HTERT RPE-1 (cell line): ENCODE measurements at regions not wholly inside any gene's neighbourhood (a gene's known extent, or its start where the extent isn't known, plus 50 kb on each side); places are given as distances from the start of the nearest gene placed in this dataset.

Experiments used
- in situ Hi-C: fragments of 300-500 bp; cut with MboI; formaldehyde crosslinking; loops from 4 replicates; pipeline ENCODE4 v1.14.3; 2020; ENCODE audit warnings: low sequenced_read_pairs

DNA sequence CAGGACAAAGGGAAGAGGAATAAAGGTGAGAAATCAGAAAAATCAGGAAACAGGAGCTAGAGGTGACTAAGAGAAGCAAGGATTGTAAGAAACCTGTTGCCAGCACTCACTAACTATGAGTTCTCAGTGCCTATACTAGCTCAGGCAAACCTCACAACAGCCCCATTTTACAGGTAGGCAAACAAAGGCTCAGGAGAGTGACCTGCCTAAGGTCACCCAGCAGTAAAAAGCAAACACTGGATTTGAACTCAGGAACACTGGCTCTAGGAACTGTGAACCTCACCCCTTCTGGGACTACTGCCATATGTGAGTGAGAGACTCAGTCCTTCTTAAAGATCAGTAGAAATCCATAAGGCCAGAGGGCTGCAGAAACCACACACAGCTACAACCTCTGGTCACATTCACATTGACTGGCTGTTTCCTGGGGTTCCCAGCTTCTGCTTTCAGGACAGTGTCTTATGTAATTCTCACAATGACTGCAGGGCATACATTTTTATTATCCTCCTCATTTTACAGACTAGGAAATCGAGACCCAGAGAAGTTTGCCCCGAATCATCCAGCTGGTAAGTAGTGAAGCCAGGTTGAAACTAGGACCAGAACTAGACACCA is 80.7 kb upstream of the MAFB start:
- in situ Hi-C loops: no loop called here

DNA sequence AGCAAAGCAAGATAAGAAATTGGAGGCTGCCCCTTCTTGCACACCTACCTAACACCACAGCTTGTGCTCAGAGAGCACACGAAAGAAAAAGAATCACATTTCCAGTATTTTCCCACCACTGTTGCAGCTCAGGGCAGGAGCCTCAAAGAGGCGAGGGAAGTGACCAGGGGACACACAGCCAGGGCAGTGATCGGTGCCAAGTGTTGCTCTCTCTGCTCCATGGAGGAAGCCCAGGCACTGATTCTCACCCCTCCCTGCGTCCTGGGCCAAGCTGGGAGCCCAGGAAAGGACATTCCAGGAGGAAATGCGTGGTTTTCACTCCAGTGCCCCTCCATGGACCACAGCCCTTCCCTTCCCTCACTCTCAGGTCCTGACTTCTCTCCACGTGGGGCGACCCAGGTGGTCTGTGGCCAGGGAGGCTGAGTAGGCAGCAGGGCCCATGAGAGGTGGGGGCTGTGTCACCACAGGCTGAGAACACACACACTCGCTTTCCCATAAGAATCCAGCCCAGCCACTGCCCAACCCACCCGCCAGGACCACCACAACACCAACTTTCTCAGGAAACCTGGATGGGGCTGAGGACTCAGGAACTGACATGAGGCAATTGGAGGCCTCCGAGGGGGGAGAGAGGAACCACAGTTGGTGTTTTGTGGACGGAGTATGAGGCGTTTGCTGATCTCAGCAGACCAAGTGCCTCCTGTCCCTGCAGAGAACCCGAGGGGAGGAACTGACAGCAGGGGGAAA is 81.7 kb upstream of the MAFB start:
- in situ Hi-C loops: no loop called here

DNA sequence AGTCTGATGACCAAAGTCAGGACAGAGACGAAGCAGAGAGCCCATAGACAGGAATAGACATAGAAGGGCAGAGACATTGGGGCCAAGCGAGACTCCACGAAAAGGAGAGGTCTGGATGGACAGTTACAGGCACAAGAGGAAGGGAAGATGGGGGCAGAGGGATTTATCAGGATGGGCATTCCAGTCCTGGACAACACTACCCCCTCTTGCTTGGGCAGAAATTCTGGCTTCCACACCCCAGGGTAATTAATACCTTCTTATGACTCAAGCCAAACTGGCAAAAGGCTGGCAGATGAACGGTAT is 82.2 kb upstream of the MAFB start:
- in situ Hi-C loops: no loop called here

DNA sequence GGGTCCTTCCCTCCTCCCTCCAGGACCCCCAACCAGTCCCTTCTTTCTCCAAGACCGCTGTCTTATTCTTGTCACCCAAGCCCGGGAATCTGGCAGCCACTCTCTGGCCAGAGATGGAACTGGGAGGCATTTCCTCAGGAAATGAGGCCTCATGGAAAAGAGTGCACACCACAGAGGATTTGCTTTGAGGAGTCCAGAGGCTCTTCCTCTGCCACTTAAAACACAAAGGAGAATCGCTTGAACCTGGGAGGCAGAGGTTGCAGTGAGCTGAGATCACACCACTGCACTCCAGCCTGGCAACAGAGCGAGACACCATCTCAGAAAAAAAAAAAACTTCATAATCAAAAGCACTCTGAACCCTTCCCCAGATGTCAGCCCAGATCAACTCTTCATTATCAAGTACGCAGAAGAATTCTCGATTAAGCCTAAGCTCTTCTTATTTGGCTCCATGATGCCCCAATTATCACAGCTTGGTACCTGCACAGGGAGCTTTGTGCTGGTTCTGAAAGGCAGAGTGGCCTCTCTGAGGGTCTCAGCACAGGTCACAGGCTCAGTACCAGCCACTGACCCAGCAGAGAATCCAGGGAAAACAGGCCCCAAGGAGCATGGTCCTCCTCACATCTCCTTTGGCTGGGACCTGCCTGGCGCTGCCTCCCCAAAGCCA is 82.9 kb upstream of the MAFB start:
- in situ Hi-C loops: no loop called here

DNA sequence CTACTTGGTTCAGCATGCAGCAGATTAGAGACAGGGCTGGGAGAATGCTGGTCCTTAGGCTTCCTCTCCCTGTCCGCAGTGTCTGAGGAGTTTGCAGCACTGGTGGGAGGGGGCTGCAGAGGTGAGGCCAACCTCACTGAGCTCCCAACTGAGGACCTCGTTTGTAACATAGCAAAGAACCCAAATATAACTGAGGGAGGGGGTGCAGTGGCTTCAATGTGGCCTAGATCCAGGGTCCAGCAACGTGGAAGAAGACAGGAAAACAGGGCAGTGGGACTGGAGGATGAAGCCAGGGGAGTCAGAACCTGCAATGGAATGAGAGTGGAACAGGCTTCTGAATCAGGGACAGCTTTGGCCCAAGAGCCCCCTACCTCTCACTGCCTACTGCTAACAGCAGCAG is 84.3 kb upstream of the MAFB start:
- in situ Hi-C loops: no loop called here

DNA sequence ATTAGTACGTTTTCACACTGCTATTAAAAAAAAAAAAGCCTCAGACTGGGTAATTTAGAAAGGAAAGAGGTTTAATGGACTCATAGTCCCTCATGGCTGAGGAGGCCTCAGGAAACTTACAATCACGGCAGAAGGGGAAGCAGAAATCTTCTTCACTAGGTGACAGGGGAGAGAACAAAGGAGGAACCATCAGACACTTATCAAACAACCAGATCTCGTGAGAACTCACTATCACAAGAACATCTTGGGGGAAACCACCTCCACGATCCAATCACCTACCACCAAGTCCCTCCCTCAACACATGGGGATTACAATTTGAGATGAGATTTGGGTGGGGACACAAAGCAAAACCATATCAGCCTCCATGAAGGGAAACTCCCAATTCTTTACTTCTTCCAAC is 85.2 kb upstream of the MAFB start:
- in situ Hi-C loops: no loop called here

DNA sequence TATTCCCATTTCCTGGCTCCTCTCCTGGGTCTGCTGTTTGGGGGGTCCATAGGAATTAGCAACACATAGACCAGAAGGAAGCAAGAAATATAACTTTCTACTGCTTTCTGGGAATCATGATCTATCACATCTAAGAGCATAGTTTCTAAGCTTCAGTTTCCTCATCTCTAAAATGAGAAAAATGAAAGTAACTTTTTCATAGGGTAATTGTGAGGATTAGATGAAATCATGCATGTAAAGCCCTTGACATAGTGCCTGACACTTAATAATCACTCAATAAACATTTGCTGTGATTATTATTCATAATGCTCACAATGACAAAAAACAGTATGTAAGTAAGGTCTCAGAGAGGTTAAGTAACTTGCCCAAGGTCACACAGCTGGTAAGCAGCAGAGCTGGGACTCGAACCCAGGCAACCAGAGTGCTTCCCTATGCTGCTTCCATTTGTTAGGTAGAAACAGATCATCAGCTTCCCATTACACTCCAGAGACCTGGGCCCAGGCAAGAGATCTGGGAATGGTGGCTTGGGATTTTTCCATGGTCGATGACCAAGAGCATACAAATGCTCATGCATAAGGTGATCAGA is 86.6 kb upstream of the MAFB start:
- in situ Hi-C loops: no loop called here

DNA sequence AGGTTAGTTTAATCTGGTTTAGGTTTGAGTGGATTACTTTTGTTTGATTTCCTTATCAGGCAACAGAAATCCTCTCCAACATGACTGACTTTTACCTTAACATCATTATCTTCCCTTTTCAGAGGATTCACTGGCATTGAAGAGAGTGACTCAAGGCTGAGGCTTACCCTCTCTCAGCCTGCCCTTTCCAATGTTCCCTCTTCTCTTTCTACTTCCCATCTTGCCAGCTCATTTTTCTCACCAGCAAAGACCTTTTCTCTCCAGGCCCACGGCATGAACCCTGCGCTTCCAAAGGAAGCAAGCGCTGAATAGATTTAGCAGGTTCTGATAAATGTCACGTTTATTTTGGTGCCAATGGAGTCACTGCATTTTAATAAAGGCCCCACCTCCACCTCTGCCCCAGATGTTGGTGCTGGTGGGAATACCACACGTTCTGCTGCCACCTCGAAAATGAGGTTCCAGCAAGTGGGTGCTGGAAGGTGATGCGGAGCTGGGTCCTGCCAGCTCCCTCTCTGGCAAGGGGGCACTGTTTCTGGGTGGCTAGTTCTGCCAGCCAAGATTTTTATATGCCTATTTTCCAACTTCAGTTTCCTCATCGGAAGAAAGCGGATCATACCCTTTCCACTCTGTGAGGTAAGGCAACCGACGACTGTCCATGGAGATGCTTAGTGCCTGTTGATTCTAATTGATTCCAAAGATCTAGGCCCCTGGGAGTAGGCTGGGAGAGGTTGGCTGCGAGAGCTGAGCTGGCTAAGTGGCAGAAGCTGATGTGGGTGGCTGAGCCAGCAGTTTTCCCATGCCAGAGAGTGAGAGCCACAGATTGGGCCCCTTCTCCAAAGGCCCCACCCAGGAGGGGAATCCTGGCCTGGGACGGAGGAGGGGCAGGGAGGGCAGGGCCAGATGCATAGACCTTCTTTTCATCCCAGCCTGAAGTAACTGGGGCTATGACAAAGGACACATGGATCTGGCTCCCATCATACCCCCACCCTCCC is 87.7 kb upstream of the MAFB start:
- in situ Hi-C loops: no loop called here

DNA sequence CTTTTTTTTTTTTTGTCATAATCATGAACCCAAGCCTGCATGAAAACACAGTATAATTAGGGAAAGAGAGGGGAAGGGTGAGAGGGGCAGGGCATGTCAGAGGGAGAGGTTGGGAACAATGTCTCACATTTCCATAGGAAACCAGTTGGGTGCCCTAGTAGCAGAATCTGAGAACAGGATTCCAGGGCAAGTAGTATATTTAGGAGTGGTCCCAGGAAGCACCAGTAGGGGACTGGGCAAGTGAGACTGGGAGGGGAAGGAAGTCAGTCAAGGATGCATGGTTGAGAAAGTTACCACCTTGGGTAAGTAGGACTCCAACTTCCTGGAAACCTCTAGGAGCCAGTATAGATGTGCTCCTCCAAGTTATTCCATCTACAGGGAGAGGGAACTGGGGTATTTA is 88.6 kb upstream of the MAFB start:
- in situ Hi-C loops: no loop called here

DNA sequence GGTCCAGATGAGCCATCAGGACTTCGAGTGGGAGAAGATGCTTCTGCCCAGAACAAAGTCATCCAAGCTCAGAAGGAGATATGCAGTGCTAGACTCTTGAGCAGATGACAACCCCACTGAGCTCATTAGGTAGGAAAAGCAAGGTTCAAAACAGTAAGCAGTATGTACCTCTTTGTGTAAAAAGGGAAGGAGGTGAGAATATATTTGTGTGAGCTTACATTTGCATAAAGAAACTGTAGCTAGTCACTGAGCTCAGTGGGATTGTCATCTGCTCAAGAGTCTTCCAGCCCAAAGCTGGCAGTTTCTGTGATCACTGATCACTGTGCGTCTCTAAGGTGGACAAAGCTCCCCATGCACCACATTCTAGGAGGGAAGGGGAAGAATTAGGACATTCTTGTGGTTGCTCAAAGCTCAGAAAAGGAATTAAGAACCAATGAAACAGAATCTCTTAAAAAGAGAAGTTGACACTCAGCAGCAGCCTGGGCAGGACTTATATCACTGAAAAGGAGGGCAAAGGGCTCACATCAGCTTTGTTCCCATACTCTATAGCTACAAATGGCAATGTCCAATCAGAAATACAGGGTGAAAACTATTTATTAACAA is 90.0 kb upstream of the MAFB start:
- in situ Hi-C loops: no loop called here

DNA sequence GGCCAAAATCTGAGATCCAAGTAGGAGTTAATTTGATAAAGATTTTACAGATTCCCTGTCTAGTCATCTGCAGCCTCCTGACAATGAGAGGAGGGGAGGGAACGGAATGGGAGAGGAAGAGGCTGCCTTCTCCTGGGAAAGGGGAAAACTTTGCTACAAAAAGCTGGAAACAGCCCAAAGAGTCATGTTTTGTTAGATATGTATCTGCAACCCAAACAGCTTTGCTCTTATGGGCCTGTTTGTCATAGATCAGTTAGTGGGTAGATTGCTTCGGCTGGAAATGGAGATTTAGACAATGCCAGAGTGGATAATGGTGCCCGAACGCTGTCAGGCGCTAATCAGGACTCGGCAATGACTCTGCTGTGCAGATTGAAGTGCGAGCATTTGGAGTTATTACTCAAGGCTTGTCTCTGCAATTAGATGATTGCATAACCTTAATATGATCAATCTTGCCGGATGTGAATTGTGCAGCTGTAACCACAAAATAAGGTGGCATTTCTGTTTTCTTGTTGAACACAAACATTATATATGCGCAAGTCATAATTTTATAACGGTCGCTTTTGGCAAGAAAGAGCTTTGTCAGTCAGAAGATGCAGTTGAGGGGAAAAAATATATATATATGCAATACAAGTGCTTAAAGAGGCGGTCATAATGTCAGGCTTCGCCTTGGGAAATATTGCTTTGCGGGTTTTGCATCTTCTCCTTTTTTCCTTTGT is 92.4 kb upstream of the MAFB start:
- in situ Hi-C loops: no loop called here

DNA sequence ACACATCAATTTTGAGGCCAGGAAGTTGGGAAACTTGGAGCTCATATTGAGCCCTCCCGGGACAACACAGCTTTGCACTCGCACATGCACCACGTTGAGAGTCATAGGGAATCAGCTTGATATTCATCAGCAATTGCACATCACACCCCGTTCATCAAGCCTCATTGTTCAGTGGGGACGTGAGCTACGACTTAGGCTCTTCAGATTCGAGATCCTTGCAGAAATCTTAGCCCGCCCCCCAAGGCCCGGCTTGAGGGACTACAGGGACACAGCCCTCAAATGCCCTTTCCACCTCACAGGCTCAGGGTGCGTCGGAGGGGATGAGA is 93.0 kb upstream of the MAFB start:
- in situ Hi-C loops: no loop called here

DNA sequence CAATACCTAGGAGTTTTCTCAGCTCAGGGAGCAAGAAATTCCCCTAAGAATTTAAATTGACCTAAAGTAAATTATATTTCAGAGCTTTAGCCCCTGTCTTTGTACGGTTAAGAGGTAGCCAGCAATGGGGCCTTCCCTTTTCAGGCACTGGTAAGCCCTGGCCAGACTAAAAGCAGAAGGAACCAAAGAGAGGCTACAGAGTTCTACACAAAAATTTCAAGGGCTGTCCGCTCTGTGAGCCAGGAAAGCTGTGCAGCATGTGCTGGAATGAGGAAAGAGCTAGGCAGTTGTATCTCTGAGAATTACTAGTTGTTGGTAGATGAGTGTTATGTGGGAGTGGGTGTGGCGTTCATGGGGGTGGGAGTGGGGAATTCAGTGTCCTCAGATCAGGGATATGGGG is 96.3 kb upstream of the MAFB start:
- in situ Hi-C loops: no loop called here

DNA sequence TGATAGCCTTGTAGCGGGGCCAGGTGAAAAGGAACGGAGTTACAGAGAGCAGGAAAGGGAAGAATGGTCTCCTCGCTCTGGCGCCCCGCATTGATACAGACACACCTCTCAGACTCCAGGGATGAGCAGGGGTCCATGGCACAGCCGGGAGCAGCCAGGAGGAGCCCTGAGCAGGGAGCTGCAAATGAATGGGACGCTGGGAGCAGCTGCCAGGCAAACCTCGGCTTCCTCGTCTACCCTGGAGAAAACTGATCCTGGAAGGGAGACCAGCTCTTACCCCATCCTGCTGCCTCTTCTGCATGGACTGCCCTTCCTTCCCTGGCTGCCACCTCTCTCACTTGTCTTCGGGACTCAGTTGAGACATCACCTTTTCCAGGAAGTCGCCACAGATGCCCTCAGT is 97.3 kb upstream of the MAFB start:
- in situ Hi-C loops: no loop called here

DNA sequence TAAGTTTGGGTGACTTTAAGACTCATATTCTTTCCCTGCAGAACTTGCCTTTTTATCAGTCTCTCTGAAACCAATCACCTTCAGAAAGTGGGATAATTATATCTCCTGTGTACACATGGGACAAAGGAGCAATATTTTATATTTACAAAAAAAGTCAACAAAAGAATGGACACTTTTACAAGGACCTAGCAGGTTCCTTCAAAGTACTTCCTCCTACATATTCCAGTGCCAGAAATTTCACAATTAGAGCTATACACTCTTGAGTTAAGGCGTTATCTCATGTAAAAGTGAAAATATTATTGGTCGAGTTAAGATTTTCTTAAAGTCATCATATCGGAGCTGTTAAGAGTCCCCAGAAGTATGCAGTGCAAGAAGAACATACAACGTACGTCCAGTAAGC is 98.9 kb upstream of the MAFB start:
- in situ Hi-C loops: no loop called here

DNA sequence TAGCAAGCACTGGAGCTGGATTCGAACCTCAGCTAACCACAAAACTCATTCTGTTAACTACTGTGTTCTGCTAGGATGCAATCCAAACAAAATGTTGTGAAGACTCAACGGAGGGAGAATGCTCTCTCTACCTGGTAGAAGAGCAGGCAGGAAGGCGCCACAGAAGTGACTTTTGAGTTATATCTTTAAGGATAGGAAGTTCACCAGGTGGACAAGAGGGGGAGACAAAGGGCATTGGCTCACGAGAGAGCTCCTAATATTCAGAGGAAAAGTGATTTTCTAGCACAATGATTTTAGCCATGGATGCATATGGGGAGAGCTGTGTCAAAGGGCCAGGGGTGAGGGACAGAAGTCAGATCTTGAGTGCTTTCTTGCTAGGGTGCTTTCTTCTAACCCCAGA is 108.4 kb upstream of the MAFB start:
- in situ Hi-C loops: no loop called here

DNA sequence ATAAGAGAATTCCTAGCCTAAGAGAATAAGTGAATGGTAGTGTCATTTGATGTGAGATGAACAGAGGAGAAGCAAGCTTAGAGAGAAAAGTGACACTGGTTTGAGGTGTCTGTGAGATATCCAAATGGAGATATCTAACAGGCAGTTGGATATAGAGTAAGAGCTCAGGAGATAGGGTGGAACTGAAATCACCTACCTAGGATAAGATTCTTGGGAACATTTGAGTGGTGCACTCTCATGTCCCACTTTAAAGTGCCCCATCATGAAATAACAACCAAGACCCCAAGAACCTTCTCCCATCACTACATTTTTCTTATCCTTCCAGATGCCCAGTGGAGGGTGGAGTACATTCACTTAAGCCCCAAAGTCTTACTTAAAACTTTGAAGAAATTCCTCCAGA is 109.0 kb upstream of the MAFB start:
- in situ Hi-C loops: no loop called here

DNA sequence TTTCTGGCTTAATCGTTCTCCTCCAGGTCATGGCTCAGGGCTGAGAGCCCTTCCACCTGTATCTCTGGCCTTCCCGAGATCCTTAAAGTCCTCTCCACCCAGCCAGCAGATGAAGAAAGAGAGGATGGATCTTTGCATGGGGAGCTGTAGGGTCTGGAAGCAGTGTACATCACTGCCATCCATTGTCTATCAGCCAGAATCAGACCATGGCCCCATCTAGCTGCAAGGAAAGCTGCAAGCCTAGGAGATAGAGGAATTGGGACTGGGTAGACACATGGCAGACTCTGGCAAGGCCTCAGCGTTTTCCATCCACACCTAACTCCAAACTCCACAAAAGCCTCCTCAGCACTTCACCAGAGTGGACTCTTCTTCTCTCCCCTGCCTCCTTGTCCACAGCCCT is 113.8 kb upstream of the MAFB start:
- in situ Hi-C loops: no loop called here

DNA sequence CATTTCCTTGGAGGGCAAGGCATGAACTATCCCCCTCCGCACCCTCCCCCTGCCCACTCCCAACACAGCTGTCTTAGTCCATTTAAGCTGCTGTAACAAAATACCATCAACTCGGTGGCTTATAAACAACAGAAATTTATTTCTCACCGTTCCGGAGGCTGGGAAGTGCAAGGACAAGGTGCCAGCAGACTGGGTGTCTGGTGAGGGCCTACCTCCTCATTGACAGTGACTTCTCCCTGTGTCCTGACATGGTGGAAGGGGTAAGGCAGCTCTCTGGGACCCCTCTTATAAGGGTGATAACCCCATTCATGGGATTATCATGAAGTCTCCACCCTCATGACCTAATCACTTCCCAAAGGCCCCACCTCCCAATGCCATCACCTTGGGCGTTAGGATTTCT is 114.3 kb upstream of the MAFB start:
- in situ Hi-C loops: no loop called here

DNA sequence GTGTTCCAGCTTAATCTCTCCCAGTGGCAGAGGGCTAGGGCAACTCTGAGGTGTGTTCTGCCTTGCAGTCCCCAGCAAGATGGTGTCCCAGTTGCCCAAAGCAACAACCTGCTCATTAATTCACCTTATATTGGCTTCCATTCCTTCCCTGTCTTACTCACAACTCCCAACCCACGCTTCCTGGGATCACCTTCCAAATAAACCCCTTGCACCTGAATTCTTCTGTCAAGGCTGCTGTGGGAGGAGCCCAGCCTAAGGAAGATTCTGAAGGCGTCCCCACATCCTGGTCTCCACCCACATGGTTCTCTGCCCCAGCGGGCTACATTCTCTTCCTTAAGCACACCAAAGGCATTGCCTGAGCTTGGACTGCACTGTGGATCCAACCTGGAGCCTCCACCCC is 116.6 kb upstream of the MAFB start:
- in situ Hi-C loops: no loop called here
